Neural progenitor cell (in vitro differentiated cells): ENCODE measurements at regions not wholly inside any gene's neighbourhood (a gene's known extent, or its start where the extent isn't known, plus 50 kb on each side); places are given as distances from the start of the nearest gene placed in this dataset.

Experiments used
- CTCF ChIP-seq: fragments of 200-600 bp; sonication (generic); IDR thresholded peaks from 2 replicates; pipeline ENCODE4 v1.5.1; 2017; ENCODE audit warnings: antibody characterized with exemption, mild to moderate bottlenecking
- EZH2 ChIP-seq: fragments of 200-600 bp; sonication (generic); IDR thresholded peaks from 2 replicates; pipeline ENCODE4 v1.6.1; 2017; ENCODE audit warnings: antibody characterized with exemption, mild to moderate bottlenecking, moderate library complexity
- EZH2phosphoT487 ChIP-seq: fragments of 200-600 bp; sonication (generic); IDR thresholded peaks from 2 replicates; pipeline ENCODE4 v1.6.1; 2017; ENCODE audit warnings: antibody characterized with exemption

GRCh38 chr20:17816804-17817587 is 117.2 kb downstream of the BANF2 start:
- TF ChIP-seq CTCF (no peak), EZH2phosphoT487 (no peak), EZH2 (no peak)
